ENCODE measurements at regions not wholly inside any gene's neighbourhood (a gene's known extent, or its start where the extent isn't known, plus 50 kb on each side); places are given as distances from the start of the nearest gene placed in this dataset.
A peak's percentile ranks its signal among the peaks of the same experiment; 100 is the strongest.

DNA sequence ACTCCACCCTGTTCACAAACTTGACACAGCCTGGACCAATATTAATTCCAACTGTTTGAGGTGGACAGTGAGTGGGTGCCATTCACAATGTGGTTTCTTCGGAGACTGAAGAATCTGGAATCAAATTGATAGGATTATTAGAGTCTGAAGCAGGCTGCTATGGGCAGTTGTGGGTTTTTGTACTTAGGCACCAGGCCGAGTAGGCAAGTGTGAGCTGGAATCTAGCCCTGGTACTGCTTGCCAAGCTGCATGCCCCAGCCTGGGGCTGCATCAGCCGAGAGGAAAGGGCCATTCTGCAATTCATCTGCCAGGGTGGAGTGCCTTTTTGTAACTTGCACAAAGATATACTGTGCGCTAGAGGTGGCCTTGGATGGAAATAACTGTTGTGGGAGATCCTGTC is 654.7 kb upstream of the FANCL start:
- no peaks in the 10 kb centered on the region for H3K9me2 ChIP-seq (ENCODE audit: insufficient read depth)
- H3K9me3 ChIP-seq (ENCODE audit: low read depth) = no peaks in the 10 kb centered on the region
- no peaks in the 10 kb centered on the region for H3K27me3 ChIP-seq (replicated peaks; ENCODE audit: insufficient read depth)
- DNase-seq = peak; percentile 61
- peaks cover 48% of the 10 kb centered on the region for H3K4me1 ChIP-seq (ENCODE audit: insufficient read depth)
- no peak overlapping the region for H3K9ac ChIP-seq
- in situ Hi-C loops (cut with MboI) = no loop called here
- peak overlapping the region; percentile 24 for H3K4me2 ChIP-seq (ENCODE audit: unreplicated experiment)
- TF ChIP-seq EZH2phosphoT487 (IDR thresholded peaks at IDR 0.05; ENCODE audit: insufficient read depth, low read depth) (no peak), EZH2 (IDR thresholded peaks at IDR 0.05; ENCODE audit: insufficient read depth, poor library complexity, severe bottlenecking) (no peak)
- H3K4me3 ChIP-seq = no peak overlapping the region
- H3K27ac ChIP-seq = peak overlapping the region; percentile 19
- peaks cover 33% of the 10 kb centered on the region for H3F3A ChIP-seq (ENCODE audit: insufficient read depth)
- H2AFZ ChIP-seq = peak overlapping the region; percentile 56
- no peaks in the 10 kb centered on the region for H3K79me2 ChIP-seq (ENCODE audit: insufficient read depth)
- WGBS, 2 experiments (ENCODE audit: low coverage in 1 of 2, low lambda C conversion rate in 2 of 2, missing lambda C conversion rate in 2 of 2) = 14 to 17% methylated on average over 4 of the region's 4 CpGs
- no peaks in the 10 kb centered on the region for H4K20me1 ChIP-seq (ENCODE audit: insufficient read depth)
- no peaks in the 10 kb centered on the region for H3K36me3 ChIP-seq (ENCODE audit: low read depth)

DNA sequence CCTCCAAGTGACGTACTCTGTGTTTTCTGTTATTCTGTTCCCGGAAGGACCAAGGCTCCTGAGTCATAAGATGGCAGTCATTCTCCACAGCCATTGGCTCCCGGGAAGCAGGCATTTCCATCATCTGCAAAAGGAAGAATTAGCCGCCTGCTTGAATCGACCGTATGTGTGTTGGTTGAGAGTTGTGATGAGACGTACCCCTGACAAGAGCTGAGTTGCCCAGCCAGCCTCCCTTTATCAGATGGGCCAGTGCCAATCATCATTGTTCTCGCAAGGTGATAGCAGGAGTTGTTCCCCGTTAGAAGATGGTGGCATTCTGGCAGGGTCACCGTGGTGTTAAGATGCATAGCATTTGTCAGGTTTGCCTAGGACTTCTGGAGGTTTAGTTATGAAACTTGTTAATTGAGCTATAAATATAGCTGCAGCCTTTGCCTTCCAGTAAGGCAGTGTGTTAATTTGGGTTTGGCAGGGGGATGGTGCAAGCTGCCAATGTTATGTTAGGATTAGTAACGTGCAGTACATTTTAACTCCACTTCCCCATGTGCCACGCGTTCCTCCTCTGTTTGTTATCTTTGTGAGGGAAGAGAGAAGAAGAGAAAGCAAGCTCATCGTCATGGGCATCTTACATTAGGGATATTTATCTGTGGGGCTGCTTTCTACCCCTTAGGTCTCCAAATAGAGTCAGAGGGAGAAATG is 652.7 kb upstream of the FANCL start:
- Histone ChIP-seq H4K20me1 (ENCODE audit: insufficient read depth) (no peaks in the 10 kb centered on the region), H3K4me3 (no peak overlapping the region), H3K4me2 (ENCODE audit: unreplicated experiment) (no peak overlapping the region), H3K9ac (no peak overlapping the region), H3K27me3 (replicated peaks; ENCODE audit: insufficient read depth) (no peaks in the 10 kb centered on the region; the same call in 1 of the 2 replicates), H3K79me2 (ENCODE audit: insufficient read depth) (no peaks in the 10 kb centered on the region), H3K27ac (no peak overlapping the region), H3F3A (ENCODE audit: insufficient read depth) (peaks cover 22% of the 10 kb centered on the region), H3K4me1 (ENCODE audit: insufficient read depth) (peaks cover 30% of the 10 kb centered on the region), H3K9me2 (ENCODE audit: insufficient read depth) (no peaks in the 10 kb centered on the region), H2AFZ (no peak overlapping the region), H3K9me3 (ENCODE audit: low read depth) (no peaks in the 10 kb centered on the region), H3K36me3 (ENCODE audit: low read depth) (no peaks in the 10 kb centered on the region)
- in situ Hi-C loops (cut with MboI) = no loop called here
- TF ChIP-seq EZH2 (IDR thresholded peaks at IDR 0.05; ENCODE audit: insufficient read depth, poor library complexity, severe bottlenecking) = no peak
- 53% methylated on average over 14 of the region's 14 CpGs for WGBS, 2 experiments (ENCODE audit: low coverage in 1 of 2, low lambda C conversion rate in 2 of 2, missing lambda C conversion rate in 2 of 2)
- DNase-seq = peak; percentile 5

DNA sequence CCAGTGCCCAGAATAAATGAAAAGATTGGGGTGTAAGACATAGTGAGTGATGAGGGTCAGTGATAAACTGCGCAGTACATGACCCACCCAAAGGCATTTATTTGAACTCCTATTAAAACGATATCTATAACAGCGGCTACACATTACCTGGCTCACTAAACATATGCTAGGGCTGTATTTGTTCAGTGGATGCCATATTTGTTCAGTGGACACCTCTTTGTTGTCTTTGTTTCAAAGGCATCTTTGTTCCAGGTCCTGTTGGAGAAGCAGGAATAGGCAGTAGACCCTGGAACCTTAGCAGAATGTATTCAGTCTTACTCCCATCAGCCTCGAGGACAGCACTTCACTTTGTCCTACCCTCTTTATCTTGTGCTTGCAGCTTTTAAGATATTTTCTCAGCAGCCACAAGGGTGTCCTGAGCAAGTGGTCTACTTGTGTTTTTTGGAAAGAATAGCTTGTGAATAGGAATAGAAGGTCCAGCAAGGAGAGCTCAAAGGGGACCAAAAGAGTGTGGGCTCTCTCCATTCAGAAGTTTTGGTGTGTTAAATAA is 650.8 kb upstream of the FANCL start:
- no peak overlapping the region for H3K4me2 ChIP-seq (ENCODE audit: unreplicated experiment)
- H3K27me3 ChIP-seq (replicated peaks; ENCODE audit: insufficient read depth) = no peaks in the 10 kb centered on the region; the same call in 1 of the 2 replicates
- in situ Hi-C loops (cut with MboI) = no loop called here
- no peak overlapping the region for H3K9ac ChIP-seq
- no peak for TF ChIP-seq EZH2 (IDR thresholded peaks at IDR 0.05; ENCODE audit: insufficient read depth, poor library complexity, severe bottlenecking)
- no peak for TF ChIP-seq EZH2phosphoT487 (IDR thresholded peaks at IDR 0.05; ENCODE audit: insufficient read depth, low read depth)
- no peak overlapping the region for H3K4me3 ChIP-seq
- 90 to 94% methylated on average over 4 of the region's 4 CpGs for WGBS, 2 experiments (ENCODE audit: low coverage in 1 of 2, low lambda C conversion rate in 2 of 2, missing lambda C conversion rate in 2 of 2)
- DNase-seq = no peak
- peaks cover 21% of the 10 kb centered on the region for H3K4me1 ChIP-seq (ENCODE audit: insufficient read depth)
- H3K9me3 ChIP-seq (ENCODE audit: low read depth) = no peaks in the 10 kb centered on the region
- no peaks in the 10 kb centered on the region for H4K20me1 ChIP-seq (ENCODE audit: insufficient read depth)
- no peaks in the 10 kb centered on the region for H3K9me2 ChIP-seq (ENCODE audit: insufficient read depth)
- peaks cover 20% of the 10 kb centered on the region for H3F3A ChIP-seq (ENCODE audit: insufficient read depth)
- H3K79me2 ChIP-seq (ENCODE audit: insufficient read depth) = no peaks in the 10 kb centered on the region
- H2AFZ ChIP-seq = no peak overlapping the region
- H3K27ac ChIP-seq = no peak overlapping the region
- no peaks in the 10 kb centered on the region for H3K36me3 ChIP-seq (ENCODE audit: low read depth)

DNA sequence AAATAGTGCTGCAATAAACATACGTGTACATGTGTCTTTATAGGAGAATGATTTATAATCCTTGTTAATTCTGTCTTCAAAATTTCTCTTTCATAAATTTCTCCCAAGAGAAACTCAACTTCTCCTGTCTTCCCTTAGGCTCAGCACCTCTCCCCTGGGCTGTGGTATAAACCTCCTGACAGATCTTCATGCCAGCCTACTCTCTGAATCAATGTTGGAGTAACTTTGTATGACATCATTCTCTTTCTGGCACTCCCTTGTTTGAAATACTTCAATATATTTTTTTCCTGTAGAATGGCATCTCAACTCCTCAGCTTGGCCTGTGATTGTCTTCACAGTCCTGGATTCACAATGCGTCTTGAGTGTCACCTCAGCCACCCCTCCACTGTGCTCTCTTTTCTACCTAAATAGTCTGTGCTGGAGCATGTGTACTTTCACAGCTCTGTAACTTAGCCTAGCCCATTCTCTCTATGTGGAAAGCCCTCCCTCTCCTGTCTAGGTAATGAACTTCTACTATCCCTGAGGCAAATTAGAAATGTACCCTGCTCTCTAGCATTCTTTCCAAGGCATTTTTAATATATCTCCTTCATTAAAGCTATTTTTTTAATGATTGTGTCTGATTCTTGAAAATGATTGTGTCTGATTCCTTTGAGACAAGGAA is 649.9 kb upstream of the FANCL start:
- 70 to 78% methylated on average over 2 of the region's 2 CpGs for WGBS, 2 experiments (ENCODE audit: low coverage in 1 of 2, low lambda C conversion rate in 2 of 2, missing lambda C conversion rate in 2 of 2)
- TF ChIP-seq EZH2 (IDR thresholded peaks at IDR 0.05; ENCODE audit: insufficient read depth, poor library complexity, severe bottlenecking) (no peak), EZH2phosphoT487 (IDR thresholded peaks at IDR 0.05; ENCODE audit: insufficient read depth, low read depth) (no peak)

More for the DNA sequence above, 649.9 kb upstream of the FANCL start:
- Histone ChIP-seq H3K36me3 (ENCODE audit: low read depth) (no peaks in the 10 kb centered on the region), H3K9ac (no peak overlapping the region), H3K4me1 (ENCODE audit: insufficient read depth) (peaks cover 12% of the 10 kb centered on the region), H3K9me2 (ENCODE audit: insufficient read depth) (no peaks in the 10 kb centered on the region), H3K9me3 (ENCODE audit: low read depth) (no peaks in the 10 kb centered on the region), H3K4me3 (no peak overlapping the region), H3K27ac (no peak overlapping the region), H3K4me2 (ENCODE audit: unreplicated experiment) (no peak overlapping the region), H2AFZ (no peak overlapping the region), H3K79me2 (ENCODE audit: insufficient read depth) (no peaks in the 10 kb centered on the region), H3F3A (ENCODE audit: insufficient read depth) (peaks cover 11% of the 10 kb centered on the region), H3K27me3 (replicated peaks; ENCODE audit: insufficient read depth) (no peaks in the 10 kb centered on the region; the same call in 1 of the 2 replicates), H4K20me1 (ENCODE audit: insufficient read depth) (no peaks in the 10 kb centered on the region)
- in situ Hi-C loops (cut with MboI) = no loop called here
- DNase-seq = peak; percentile 33

All from GM23248 (cell line).